OCI-LY3 (cell line): ENCODE measurements at regions not wholly inside any gene's neighbourhood (a gene's known extent, or its start where the extent isn't known, plus 50 kb on each side); places are given as distances from the start of the nearest gene placed in this dataset.

ENCODE experiments used
- CTCF ChIP-seq: fragments of 200-600, 300-600 bp; sonication (generic); IDR thresholded peaks from 2 replicates; pipeline ENCODE4 v1.5.1; 2014; ENCODE audit warnings: antibody characterized with exemption, low read length, low read depth
- EZH2phosphoT487 ChIP-seq: fragments of 200-600 bp; shearing (Covaris generic); IDR thresholded peaks from 2 replicates; pipeline ENCODE4 v1.6.1; 2018; ENCODE audit warnings: antibody characterized with exemption, mixed run types, low read depth

GRCh38 chr3:168461793-168462192, 366.1 kb upstream of the GOLIM4 start:
- TF ChIP-seq CTCF (no peak), EZH2phosphoT487 (no peak)
